ENCODE measurements at regions not wholly inside any gene's neighbourhood (a gene's known extent, or its start where the extent isn't known, plus 50 kb on each side); places are given as distances from the start of the nearest gene placed in this dataset.

DNA sequence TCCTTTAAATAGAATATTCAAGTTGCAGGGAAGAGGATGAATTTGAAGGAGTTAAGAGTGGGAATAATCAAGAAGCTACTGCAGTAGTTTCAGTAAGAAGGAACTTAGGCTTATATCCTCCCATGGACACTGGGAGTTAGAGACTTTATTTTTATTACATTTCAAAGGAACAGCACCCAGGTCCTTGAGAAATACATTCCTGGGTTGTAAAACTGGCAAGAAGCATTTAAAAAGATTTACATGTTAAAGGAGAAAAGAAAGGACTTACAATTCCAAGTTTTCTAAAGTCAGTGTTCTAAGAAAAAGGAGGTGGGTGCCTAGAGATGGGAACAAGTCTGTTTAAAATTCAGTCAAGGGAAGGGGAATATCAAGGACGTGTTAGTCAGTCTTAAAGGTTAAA, 306.9 kb downstream of the JRKL start:
- Histone ChIP-seq H3K27ac (ENCODE audit: low read depth, low read length) (no peak overlapping the region), H2AFZ (ENCODE audit: low read depth, low read length, severe bottlenecking) (no peak overlapping the region), H3K4me3 (ENCODE audit: insufficient read depth, low read length, poor library complexity, severe bottlenecking) (no peak overlapping the region), H3K27me3 (ENCODE audit: low read length) (no peaks in the 10 kb centered on the region), H3K79me2 (ENCODE audit: insufficient read depth, low read length) (no peaks in the 10 kb centered on the region), H3K36me3 (ENCODE audit: low read length) (no peaks in the 10 kb centered on the region), H3K9ac (ENCODE audit: low read length) (no peak overlapping the region), H4K20me1 (ENCODE audit: low read depth, low read length) (no peaks in the 10 kb centered on the region), H3F3A (ENCODE audit: insufficient read depth) (no peaks in the 10 kb centered on the region), H3K4me2 (ENCODE audit: low read depth, low read length, poor library complexity, severe bottlenecking) (no peak overlapping the region), H3K9me3 (ENCODE audit: insufficient read depth, low read length) (no peaks in the 10 kb centered on the region), H3K9me2 (replicated peaks; ENCODE audit: insufficient read depth, low read length) (no peaks in the 10 kb centered on the region)
- TF ChIP-seq, protein P1, sequence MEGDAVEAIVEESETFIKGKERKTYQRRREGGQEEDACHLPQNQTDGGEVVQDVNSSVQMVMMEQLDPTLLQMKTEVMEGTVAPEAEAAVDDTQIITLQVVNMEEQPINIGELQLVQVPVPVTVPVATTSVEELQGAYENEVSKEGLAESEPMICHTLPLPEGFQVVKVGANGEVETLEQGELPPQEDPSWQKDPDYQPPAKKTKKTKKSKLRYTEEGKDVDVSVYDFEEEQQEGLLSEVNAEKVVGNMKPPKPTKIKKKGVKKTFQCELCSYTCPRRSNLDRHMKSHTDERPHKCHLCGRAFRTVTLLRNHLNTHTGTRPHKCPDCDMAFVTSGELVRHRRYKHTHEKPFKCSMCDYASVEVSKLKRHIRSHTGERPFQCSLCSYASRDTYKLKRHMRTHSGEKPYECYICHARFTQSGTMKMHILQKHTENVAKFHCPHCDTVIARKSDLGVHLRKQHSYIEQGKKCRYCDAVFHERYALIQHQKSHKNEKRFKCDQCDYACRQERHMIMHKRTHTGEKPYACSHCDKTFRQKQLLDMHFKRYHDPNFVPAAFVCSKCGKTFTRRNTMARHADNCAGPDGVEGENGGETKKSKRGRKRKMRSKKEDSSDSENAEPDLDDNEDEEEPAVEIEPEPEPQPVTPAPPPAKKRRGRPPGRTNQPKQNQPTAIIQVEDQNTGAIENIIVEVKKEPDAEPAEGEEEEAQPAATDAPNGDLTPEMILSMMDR (IDR thresholded peaks at IDR 0.05; ENCODE audit: insufficient read depth, low read length, poor library complexity, severe bottlenecking): no peak
- TF ChIP-seq EZH2phosphoT487 (conservative IDR thresholded peaks at IDR 0.05; ENCODE audit: low read length): no peak

DNA sequence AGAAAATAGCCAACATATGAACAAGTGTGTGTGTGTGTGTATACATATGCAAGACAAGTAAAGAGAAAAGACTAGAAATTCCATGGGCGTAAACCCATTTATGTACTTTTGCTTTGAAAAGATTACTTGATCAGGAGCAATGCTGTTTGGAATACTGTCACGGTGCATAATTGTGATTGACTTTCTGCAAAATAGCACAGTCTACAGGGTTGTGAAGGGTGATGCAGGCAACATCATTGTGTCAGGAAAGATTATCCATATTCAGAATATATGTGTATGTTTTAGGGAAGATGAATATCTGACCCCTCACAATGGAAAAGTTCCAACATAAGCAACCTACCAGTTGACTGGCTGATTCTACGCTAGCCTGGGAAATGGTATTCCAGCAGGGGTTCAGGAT, 307.7 kb downstream of the JRKL start:
- Histone ChIP-seq H2AFZ (ENCODE audit: low read depth, low read length, severe bottlenecking) (no peak overlapping the region), H4K20me1 (ENCODE audit: low read depth, low read length) (no peaks in the 10 kb centered on the region), H3K9me2 (replicated peaks; ENCODE audit: insufficient read depth, low read length) (no peaks in the 10 kb centered on the region), H3K79me2 (ENCODE audit: insufficient read depth, low read length) (no peaks in the 10 kb centered on the region), H3K4me3 (ENCODE audit: insufficient read depth, low read length, poor library complexity, severe bottlenecking) (no peak overlapping the region), H3K4me2 (ENCODE audit: low read depth, low read length, poor library complexity, severe bottlenecking) (no peak overlapping the region), H3K36me3 (ENCODE audit: low read length) (no peaks in the 10 kb centered on the region), H3K27me3 (ENCODE audit: low read length) (no peaks in the 10 kb centered on the region), H3F3A (ENCODE audit: insufficient read depth) (no peaks in the 10 kb centered on the region), H3K27ac (ENCODE audit: low read depth, low read length) (no peak overlapping the region), H3K9me3 (ENCODE audit: insufficient read depth, low read length) (no peaks in the 10 kb centered on the region), H3K9ac (ENCODE audit: low read length) (no peak overlapping the region)
- TF ChIP-seq, protein P1 (IDR thresholded peaks at IDR 0.05; ENCODE audit: insufficient read depth, low read length, poor library complexity, severe bottlenecking): no peak
- no peak for TF ChIP-seq EZH2phosphoT487 (conservative IDR thresholded peaks at IDR 0.05; ENCODE audit: low read length)

DNA sequence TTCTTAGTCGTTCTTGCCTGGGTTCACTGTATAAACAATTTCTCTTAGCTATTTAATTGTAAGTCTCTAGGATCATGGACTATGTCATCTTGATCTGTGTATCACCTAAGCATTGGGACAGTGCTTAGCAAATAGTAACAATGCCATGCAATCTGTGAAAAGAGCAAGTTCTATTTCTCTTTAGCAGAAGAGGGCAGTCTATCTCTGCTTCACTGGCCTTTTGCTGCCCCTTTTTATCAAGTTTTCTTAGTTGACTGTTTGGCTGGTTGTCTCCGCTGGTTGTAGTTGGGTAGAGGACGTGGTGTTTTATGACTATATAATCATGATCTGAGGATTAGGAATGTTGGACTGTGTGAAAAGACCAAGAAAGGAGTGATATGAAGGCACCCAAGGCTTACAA, 315.0 kb downstream of the JRKL start:
- no peaks in the 10 kb centered on the region for H4K20me1 ChIP-seq (ENCODE audit: low read depth, low read length)
- H3K9me2 ChIP-seq (replicated peaks; ENCODE audit: insufficient read depth, low read length): no peaks in the 10 kb centered on the region
- H2AFZ ChIP-seq (ENCODE audit: low read depth, low read length, severe bottlenecking): no peak overlapping the region
- TF ChIP-seq, protein P1 (IDR thresholded peaks at IDR 0.05; ENCODE audit: insufficient read depth, low read length, poor library complexity, severe bottlenecking): no peak
- TF ChIP-seq EZH2phosphoT487 (conservative IDR thresholded peaks at IDR 0.05; ENCODE audit: low read length): no peak
- H3K4me2 ChIP-seq (ENCODE audit: low read depth, low read length, poor library complexity, severe bottlenecking): no peak overlapping the region
- H3K9me3 ChIP-seq (ENCODE audit: insufficient read depth, low read length): no peaks in the 10 kb centered on the region
- H3K4me3 ChIP-seq (ENCODE audit: insufficient read depth, low read length, poor library complexity, severe bottlenecking): no peak overlapping the region
- no peak overlapping the region for H3K9ac ChIP-seq (ENCODE audit: low read length)
- no peaks in the 10 kb centered on the region for H3K79me2 ChIP-seq (ENCODE audit: insufficient read depth, low read length)
- H3K36me3 ChIP-seq (ENCODE audit: low read length): no peaks in the 10 kb centered on the region
- no peaks in the 10 kb centered on the region for H3F3A ChIP-seq (ENCODE audit: insufficient read depth)
- H3K27ac ChIP-seq (ENCODE audit: low read depth, low read length): no peak overlapping the region
- H3K27me3 ChIP-seq (ENCODE audit: low read length): no peaks in the 10 kb centered on the region
